ENCODE measurements at regions not wholly inside any gene's neighbourhood (a gene's known extent, or its start where the extent isn't known, plus 50 kb on each side); places are given as distances from the start of the nearest gene placed in this dataset.

GRCh38 chrX:68999356-68999755 is 165.9 kb downstream of the PJA1 start:
- no peaks in the 10 kb centered on the region for H3K79me2 ChIP-seq (ENCODE audit: low read length)
- no peak overlapping the region for H3K4me3 ChIP-seq (ENCODE audit: low read length)
- H2AFZ ChIP-seq (ENCODE audit: low read length), result no peak overlapping the region
- H3K9me3 ChIP-seq (replicated peaks; ENCODE audit: insufficient read depth, low read length), result no peaks in the 10 kb centered on the region
- TF ChIP-seq EZH2 (optimal IDR thresholded peaks at IDR 0.05; ENCODE audit: low read depth, low read length), result no peak
- TF ChIP-seq EZH2phosphoT487 (IDR thresholded peaks at IDR 0.05; ENCODE audit: low read length), result no peak
- TF ChIP-seq, protein P1, sequence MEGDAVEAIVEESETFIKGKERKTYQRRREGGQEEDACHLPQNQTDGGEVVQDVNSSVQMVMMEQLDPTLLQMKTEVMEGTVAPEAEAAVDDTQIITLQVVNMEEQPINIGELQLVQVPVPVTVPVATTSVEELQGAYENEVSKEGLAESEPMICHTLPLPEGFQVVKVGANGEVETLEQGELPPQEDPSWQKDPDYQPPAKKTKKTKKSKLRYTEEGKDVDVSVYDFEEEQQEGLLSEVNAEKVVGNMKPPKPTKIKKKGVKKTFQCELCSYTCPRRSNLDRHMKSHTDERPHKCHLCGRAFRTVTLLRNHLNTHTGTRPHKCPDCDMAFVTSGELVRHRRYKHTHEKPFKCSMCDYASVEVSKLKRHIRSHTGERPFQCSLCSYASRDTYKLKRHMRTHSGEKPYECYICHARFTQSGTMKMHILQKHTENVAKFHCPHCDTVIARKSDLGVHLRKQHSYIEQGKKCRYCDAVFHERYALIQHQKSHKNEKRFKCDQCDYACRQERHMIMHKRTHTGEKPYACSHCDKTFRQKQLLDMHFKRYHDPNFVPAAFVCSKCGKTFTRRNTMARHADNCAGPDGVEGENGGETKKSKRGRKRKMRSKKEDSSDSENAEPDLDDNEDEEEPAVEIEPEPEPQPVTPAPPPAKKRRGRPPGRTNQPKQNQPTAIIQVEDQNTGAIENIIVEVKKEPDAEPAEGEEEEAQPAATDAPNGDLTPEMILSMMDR (IDR thresholded peaks at IDR 0.05; ENCODE audit: low read length), result no peak
- H3K27ac ChIP-seq (ENCODE audit: low read length), result no peak overlapping the region
- no peaks in the 10 kb centered on the region for H4K20me1 ChIP-seq (ENCODE audit: insufficient read depth, low read length)
- H3K4me2 ChIP-seq (ENCODE audit: low read depth, low read length), result no peak overlapping the region
- no peaks in the 10 kb centered on the region for H3K4me1 ChIP-seq (ENCODE audit: low read length)
- no peak overlapping the region for H3K9ac ChIP-seq (ENCODE audit: low read length)
- no peak for DNase-seq
- no peaks in the 10 kb centered on the region for H3F3A ChIP-seq (ENCODE audit: insufficient read depth, low read length)
- H3K27me3 ChIP-seq (replicated peaks; ENCODE audit: insufficient read depth, low read length), result no peaks in the 10 kb centered on the region
- no peaks in the 10 kb centered on the region for H3K9me2 ChIP-seq (replicated peaks; ENCODE audit: insufficient read depth, low read length)
- H3K36me3 ChIP-seq (replicated peaks; ENCODE audit: insufficient read depth, low read length), result no peaks in the 10 kb centered on the region

- Histone ChIP-seq H3K27ac (ENCODE audit: low read length) (no peak overlapping the region), H3K9ac (ENCODE audit: low read length) (no peak overlapping the region), H3K4me2 (ENCODE audit: low read depth, low read length) (no peak overlapping the region), H3K4me1 (ENCODE audit: low read length) (no peaks in the 10 kb centered on the region), H3K79me2 (ENCODE audit: low read length) (no peaks in the 10 kb centered on the region), H3K36me3 (replicated peaks; ENCODE audit: insufficient read depth, low read length) (no peaks in the 10 kb centered on the region), H3K9me3 (replicated peaks; ENCODE audit: insufficient read depth, low read length) (no peaks in the 10 kb centered on the region), H3F3A (ENCODE audit: insufficient read depth, low read length) (no peaks in the 10 kb centered on the region), H4K20me1 (ENCODE audit: insufficient read depth, low read length) (no peaks in the 10 kb centered on the region), H2AFZ (ENCODE audit: low read length) (no peak overlapping the region), H3K9me2 (replicated peaks; ENCODE audit: insufficient read depth, low read length) (no peaks in the 10 kb centered on the region), H3K27me3 (replicated peaks; ENCODE audit: insufficient read depth, low read length) (no peaks in the 10 kb centered on the region), H3K4me3 (ENCODE audit: low read length) (no peak overlapping the region)
- no peak for DNase-seq
- TF ChIP-seq EZH2 (optimal IDR thresholded peaks at IDR 0.05; ENCODE audit: low read depth, low read length) (no peak), EZH2phosphoT487 (IDR thresholded peaks at IDR 0.05; ENCODE audit: low read length) (no peak)
- TF ChIP-seq, protein P1 (IDR thresholded peaks at IDR 0.05; ENCODE audit: low read length), result no peak
These were observed 166.5 kb downstream of the PJA1 start for GRCh38 chrX:68998716-68999115.

- no peak overlapping the region for H2AFZ ChIP-seq (ENCODE audit: low read length)
- no peaks in the 10 kb centered on the region for H3K79me2 ChIP-seq (ENCODE audit: low read length)
- H3K9ac ChIP-seq (ENCODE audit: low read length), result no peak overlapping the region
- no peaks in the 10 kb centered on the region for H3K9me2 ChIP-seq (replicated peaks; ENCODE audit: insufficient read depth, low read length)
- H3K9me3 ChIP-seq (replicated peaks; ENCODE audit: insufficient read depth, low read length), result no peaks in the 10 kb centered on the region
- H3K4me3 ChIP-seq (ENCODE audit: low read length), result no peak overlapping the region
- DNase-seq, result no peak
- no peaks in the 10 kb centered on the region for H3K36me3 ChIP-seq (replicated peaks; ENCODE audit: insufficient read depth, low read length)
- TF ChIP-seq EZH2phosphoT487 (IDR thresholded peaks at IDR 0.05; ENCODE audit: low read length), result no peak
- TF ChIP-seq EZH2 (optimal IDR thresholded peaks at IDR 0.05; ENCODE audit: low read depth, low read length), result no peak
- TF ChIP-seq, protein P1 (IDR thresholded peaks at IDR 0.05; ENCODE audit: low read length), result no peak
- H3K27me3 ChIP-seq (replicated peaks; ENCODE audit: insufficient read depth, low read length), result no peaks in the 10 kb centered on the region
- H3K4me1 ChIP-seq (ENCODE audit: low read length), result no peaks in the 10 kb centered on the region
- no peak overlapping the region for H3K27ac ChIP-seq (ENCODE audit: low read length)
- H3K4me2 ChIP-seq (ENCODE audit: low read depth, low read length), result no peak overlapping the region
- no peaks in the 10 kb centered on the region for H3F3A ChIP-seq (ENCODE audit: insufficient read depth, low read length)
- no peaks in the 10 kb centered on the region for H4K20me1 ChIP-seq (ENCODE audit: insufficient read depth, low read length)
These were observed 167.3 kb downstream of the PJA1 start for GRCh38 chrX:68997911-68998310.

Measured in MM.1S (cell line).